ENCODE measurements at regions not wholly inside any gene's neighbourhood (a gene's known extent, or its start where the extent isn't known, plus 50 kb on each side); places are given as distances from the start of the nearest gene placed in this dataset.

DNA sequence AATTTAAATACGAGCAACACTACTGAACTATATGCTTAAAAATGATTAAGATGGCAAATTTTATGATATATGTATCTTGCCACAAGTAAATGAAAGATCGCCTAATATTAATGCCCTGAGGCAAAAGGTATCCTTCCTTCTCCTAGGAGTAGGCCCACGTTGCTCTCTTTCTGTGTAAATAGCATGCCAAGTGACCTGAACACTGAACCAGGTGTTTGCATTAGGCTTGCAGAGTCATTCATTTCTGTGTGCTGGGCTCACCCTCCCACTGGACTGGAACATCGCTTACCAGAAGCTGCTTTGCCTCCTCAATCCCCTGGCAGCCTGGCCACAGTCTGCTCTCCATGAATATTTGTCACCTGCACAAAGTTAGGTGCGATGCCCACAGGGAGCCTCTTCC is 83.3 kb upstream of the TNFSF11 start:
- no peak for TF ChIP-seq ZNF629 (tag by site-specific recombination; IDR thresholded peaks at IDR 0.05)
- TF ChIP-seq, protein P1, sequence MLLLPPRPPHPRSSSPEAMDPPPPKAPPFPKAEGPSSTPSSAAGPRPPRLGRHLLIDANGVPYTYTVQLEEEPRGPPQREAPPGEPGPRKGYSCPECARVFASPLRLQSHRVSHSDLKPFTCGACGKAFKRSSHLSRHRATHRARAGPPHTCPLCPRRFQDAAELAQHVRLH (tag by site-specific recombination; IDR thresholded peaks at IDR 0.05): no peak
- no peak for TF ChIP-seq ELK4 (IDR thresholded peaks at IDR 0.05; ENCODE audit: borderline replicate concordance, low read depth, low read length)
- no peak for TF ChIP-seq ZNF169 (tag by site-specific recombination; IDR thresholded peaks at IDR 0.05)
- no peak for TF ChIP-seq ZBTB1 (tag by site-specific recombination; IDR thresholded peaks at IDR 0.05)
- no peak for TF ChIP-seq ZSCAN30 (tag by site-specific recombination; IDR thresholded peaks at IDR 0.05)
- TF ChIP-seq ZNF664 (tag by site-specific recombination; IDR thresholded peaks at IDR 0.05): no peak

Measured in HEK293 (cell line).